ENCODE measurements at regions not wholly inside any gene's neighbourhood (a gene's known extent, or its start where the extent isn't known, plus 50 kb on each side); places are given as distances from the start of the nearest gene placed in this dataset.

DNA sequence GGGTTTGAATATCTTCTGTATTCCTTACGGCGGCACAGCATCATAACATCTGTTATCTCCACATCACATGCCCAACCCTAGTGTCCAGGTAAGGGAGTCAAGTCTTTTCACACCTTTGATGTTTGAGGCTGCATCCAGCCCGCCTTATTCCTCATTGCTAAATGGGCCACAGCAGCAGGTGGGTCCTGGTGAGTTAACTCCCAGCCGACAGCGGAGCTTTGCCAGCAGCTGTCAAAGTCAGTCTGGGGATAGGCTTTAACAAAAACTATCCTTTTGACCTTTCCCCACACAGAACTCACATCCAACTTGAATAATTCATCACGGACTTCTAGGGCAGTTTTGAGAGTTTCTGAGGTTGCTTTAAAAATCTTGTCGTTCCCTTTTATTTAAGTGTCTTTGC, 235.1 kb downstream of the DLEU7 start:
- Histone ChIP-seq H3K27me3 (ENCODE audit: insufficient read depth, low read length, poor library complexity) (no peaks in the 10 kb centered on the region), H3K4me3 (ENCODE audit: low read depth in 1 of 2, low read length in 2 of 2) (no peak overlapping the region), H3K9me3 (ENCODE audit: insufficient read depth, low read length, severe bottlenecking) (no peaks in the 10 kb centered on the region), H3K4me2 (ENCODE audit: insufficient read depth, low read length) (no peak overlapping the region), H2AFZ (ENCODE audit: low read depth, low read length) (no peak overlapping the region), H4K20me1 (ENCODE audit: insufficient read depth, low read length) (no peaks in the 10 kb centered on the region), H3K36me3 (ENCODE audit: insufficient read depth, low read length) (no peaks in the 10 kb centered on the region), H3K27ac (ENCODE audit: low read length) (no peak overlapping the region), H3K79me2 (ENCODE audit: insufficient read depth, low read length) (no peaks in the 10 kb centered on the region), H3K9ac (ENCODE audit: low read depth, low read length) (no peak overlapping the region), H3K4me1 (ENCODE audit: insufficient read depth, low read length) (peaks cover 36% of the 10 kb centered on the region)
- no peak for TF ChIP-seq EZH2 (IDR thresholded peaks at IDR 0.05; ENCODE audit: borderline replicate concordance, low read depth, low read length, severe bottlenecking)
- TF ChIP-seq, protein P1, sequence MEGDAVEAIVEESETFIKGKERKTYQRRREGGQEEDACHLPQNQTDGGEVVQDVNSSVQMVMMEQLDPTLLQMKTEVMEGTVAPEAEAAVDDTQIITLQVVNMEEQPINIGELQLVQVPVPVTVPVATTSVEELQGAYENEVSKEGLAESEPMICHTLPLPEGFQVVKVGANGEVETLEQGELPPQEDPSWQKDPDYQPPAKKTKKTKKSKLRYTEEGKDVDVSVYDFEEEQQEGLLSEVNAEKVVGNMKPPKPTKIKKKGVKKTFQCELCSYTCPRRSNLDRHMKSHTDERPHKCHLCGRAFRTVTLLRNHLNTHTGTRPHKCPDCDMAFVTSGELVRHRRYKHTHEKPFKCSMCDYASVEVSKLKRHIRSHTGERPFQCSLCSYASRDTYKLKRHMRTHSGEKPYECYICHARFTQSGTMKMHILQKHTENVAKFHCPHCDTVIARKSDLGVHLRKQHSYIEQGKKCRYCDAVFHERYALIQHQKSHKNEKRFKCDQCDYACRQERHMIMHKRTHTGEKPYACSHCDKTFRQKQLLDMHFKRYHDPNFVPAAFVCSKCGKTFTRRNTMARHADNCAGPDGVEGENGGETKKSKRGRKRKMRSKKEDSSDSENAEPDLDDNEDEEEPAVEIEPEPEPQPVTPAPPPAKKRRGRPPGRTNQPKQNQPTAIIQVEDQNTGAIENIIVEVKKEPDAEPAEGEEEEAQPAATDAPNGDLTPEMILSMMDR (IDR thresholded peaks at IDR 0.05; ENCODE audit: borderline replicate concordance, extremely low read depth, low read length, poor library complexity, severe bottlenecking): no peak
- DNase-seq: no peak
- ATAC-seq (ENCODE audit: insufficient read depth, low read depth): no peak

DNA sequence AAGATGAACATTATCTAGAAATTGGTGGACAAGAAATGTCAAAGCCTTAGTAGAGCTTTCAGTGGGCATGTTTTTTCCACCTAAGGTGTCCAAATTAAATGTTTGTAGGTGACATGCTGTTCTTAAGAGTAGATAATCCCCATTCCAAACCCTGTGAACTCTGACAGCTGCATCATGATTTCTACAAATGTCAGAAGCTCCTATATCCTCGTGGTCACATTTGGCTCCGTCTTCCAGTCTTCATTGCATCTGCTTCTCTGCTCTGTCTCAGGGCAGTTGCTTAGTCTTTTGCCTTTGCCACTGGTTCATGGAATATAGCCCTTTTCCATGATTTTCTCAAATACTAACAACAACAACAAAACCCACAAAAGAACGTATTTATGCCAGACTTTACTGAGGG, 234.5 kb downstream of the DLEU7 start:
- H3K9ac ChIP-seq (ENCODE audit: low read depth, low read length): no peak overlapping the region
- ATAC-seq (ENCODE audit: insufficient read depth, low read depth) (no peak), DNase-seq (no peak)
- no peak for TF ChIP-seq EZH2 (IDR thresholded peaks at IDR 0.05; ENCODE audit: borderline replicate concordance, low read depth, low read length, severe bottlenecking)
- TF ChIP-seq, protein P1 (IDR thresholded peaks at IDR 0.05; ENCODE audit: borderline replicate concordance, extremely low read depth, low read length, poor library complexity, severe bottlenecking): no peak
- H3K4me2 ChIP-seq (ENCODE audit: insufficient read depth, low read length): no peak overlapping the region
- peaks cover 36% of the 10 kb centered on the region for H3K4me1 ChIP-seq (ENCODE audit: insufficient read depth, low read length)
- no peak overlapping the region for H3K4me3 ChIP-seq (ENCODE audit: low read depth in 1 of 2, low read length in 2 of 2)
- H3K9me3 ChIP-seq (ENCODE audit: insufficient read depth, low read length, severe bottlenecking): no peaks in the 10 kb centered on the region
- H3K27ac ChIP-seq (ENCODE audit: low read length): no peak overlapping the region
- no peaks in the 10 kb centered on the region for H3K79me2 ChIP-seq (ENCODE audit: insufficient read depth, low read length)
- H3K36me3 ChIP-seq (ENCODE audit: insufficient read depth, low read length): no peaks in the 10 kb centered on the region
- no peaks in the 10 kb centered on the region for H3K27me3 ChIP-seq (ENCODE audit: insufficient read depth, low read length, poor library complexity)
- H2AFZ ChIP-seq (ENCODE audit: low read depth, low read length): no peak overlapping the region
- H4K20me1 ChIP-seq (ENCODE audit: insufficient read depth, low read length): no peaks in the 10 kb centered on the region

DNA sequence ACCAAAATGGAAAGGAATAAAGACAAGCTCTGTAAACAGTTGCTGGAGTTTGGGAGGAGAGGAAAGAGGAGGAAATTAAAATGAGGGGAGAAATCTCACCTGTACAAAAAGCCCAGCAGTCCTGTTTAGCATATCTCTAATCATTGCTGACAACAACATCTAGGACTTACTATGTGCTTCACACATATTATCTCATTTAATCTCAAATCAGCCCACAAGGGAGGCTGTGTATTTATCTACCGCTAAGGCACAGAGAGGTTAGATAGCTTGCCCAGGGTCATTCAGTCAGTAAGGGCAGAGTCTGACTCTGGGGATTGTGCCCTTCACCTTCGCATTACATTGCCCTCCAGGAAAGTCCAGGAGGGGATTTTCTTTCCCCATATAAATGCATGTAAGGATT, 233.3 kb downstream of the DLEU7 start:
- H3K4me1 ChIP-seq (ENCODE audit: insufficient read depth, low read length): peaks cover 36% of the 10 kb centered on the region
- H2AFZ ChIP-seq (ENCODE audit: low read depth, low read length): no peak overlapping the region
- no peaks in the 10 kb centered on the region for H3K9me3 ChIP-seq (ENCODE audit: insufficient read depth, low read length, severe bottlenecking)
- H3K4me2 ChIP-seq (ENCODE audit: insufficient read depth, low read length): 0 out of 2 replicates have a peak overlapping the region, but pooled peaks have one; percentile 51
- H3K4me3 ChIP-seq (ENCODE audit: low read depth in 1 of 2, low read length in 2 of 2): no peak overlapping the region
- no peak overlapping the region for H3K27ac ChIP-seq (ENCODE audit: low read length)
- TF ChIP-seq, protein P1 (IDR thresholded peaks at IDR 0.05; ENCODE audit: borderline replicate concordance, extremely low read depth, low read length, poor library complexity, severe bottlenecking): no peak
- no peak for TF ChIP-seq EZH2 (IDR thresholded peaks at IDR 0.05; ENCODE audit: borderline replicate concordance, low read depth, low read length, severe bottlenecking)
- no peak for ATAC-seq (ENCODE audit: insufficient read depth, low read depth)
- H3K9ac ChIP-seq (ENCODE audit: low read depth, low read length): no peak overlapping the region
- no peaks in the 10 kb centered on the region for H4K20me1 ChIP-seq (ENCODE audit: insufficient read depth, low read length)
- no peaks in the 10 kb centered on the region for H3K79me2 ChIP-seq (ENCODE audit: insufficient read depth, low read length)
- DNase-seq: no peak
- H3K36me3 ChIP-seq (ENCODE audit: insufficient read depth, low read length): no peaks in the 10 kb centered on the region
- H3K27me3 ChIP-seq (ENCODE audit: insufficient read depth, low read length, poor library complexity): no peaks in the 10 kb centered on the region
